ENCODE measurements at regions not wholly inside any gene's neighbourhood (a gene's known extent, or its start where the extent isn't known, plus 50 kb on each side); places are given as distances from the start of the nearest gene placed in this dataset.

- TF ChIP-seq CTCF (IDR thresholded peaks at IDR 0.05; ENCODE audit: poor library complexity): no peak
- Histone ChIP-seq H3K36me3 (replicated peaks; ENCODE audit: insufficient read depth, low read depth) (no peaks in the 10 kb centered on the region), H3K79me2 (no peaks in the 10 kb centered on the region), H2AFZ (no peak overlapping the region), H4K20me1 (ENCODE audit: insufficient read depth, poor library complexity, severe bottlenecking) (no peaks in the 10 kb centered on the region), H3K9me2 (replicated peaks; ENCODE audit: insufficient read depth) (no peaks in the 10 kb centered on the region), H3K4me2 (no peak overlapping the region), H3K9me3 (ENCODE audit: low read depth) (no peaks in the 10 kb centered on the region), H3K27me3 (no peaks in the 10 kb centered on the region), H3K27ac (no peak overlapping the region), H3K4me3 (no peak overlapping the region), H3K4me1 (ENCODE audit: insufficient read depth) (no peaks in the 10 kb centered on the region)
- 85% methylated on average over 3 of the region's 3 CpGs for WGBS (ENCODE audit: low lambda C conversion rate, missing lambda C conversion rate)
- no peak for DNase-seq (ENCODE audit: low spot score)
Measured at GRCh38 chr14:97331058-97331457, 533.9 kb downstream of the VRK1 start.

GRCh38 chr14:97331526-97331925 is 534.3 kb downstream of the VRK1 start:
- Histone ChIP-seq H3K4me2 (no peak overlapping the region), H4K20me1 (ENCODE audit: insufficient read depth, poor library complexity, severe bottlenecking) (no peaks in the 10 kb centered on the region), H3K4me3 (no peak overlapping the region), H3K9me2 (replicated peaks; ENCODE audit: insufficient read depth) (no peaks in the 10 kb centered on the region), H3K79me2 (no peaks in the 10 kb centered on the region), H2AFZ (no peak overlapping the region), H3K4me1 (ENCODE audit: insufficient read depth) (no peaks in the 10 kb centered on the region), H3K36me3 (replicated peaks; ENCODE audit: insufficient read depth, low read depth) (no peaks in the 10 kb centered on the region), H3K9me3 (ENCODE audit: low read depth) (no peaks in the 10 kb centered on the region), H3K27ac (no peak overlapping the region), H3K27me3 (no peaks in the 10 kb centered on the region)
- WGBS (ENCODE audit: low lambda C conversion rate, missing lambda C conversion rate): 47% methylated on average over 3 of the region's 3 CpGs
- DNase-seq (ENCODE audit: low spot score): no peak
- TF ChIP-seq CTCF (IDR thresholded peaks at IDR 0.05; ENCODE audit: poor library complexity) (no peak), EZH2phosphoT487 (IDR thresholded peaks at IDR 0.05; ENCODE audit: low read depth, severe bottlenecking, unreplicated experiment) (no peak), EZH2 (IDR thresholded peaks at IDR 0.05; ENCODE audit: borderline replicate concordance) (no peak)

- Histone ChIP-seq H3K9me2 (replicated peaks; ENCODE audit: insufficient read depth) (no peaks in the 10 kb centered on the region), H3K4me2 (no peak overlapping the region), H2AFZ (no peak overlapping the region), H3K4me1 (ENCODE audit: insufficient read depth) (no peaks in the 10 kb centered on the region), H4K20me1 (ENCODE audit: insufficient read depth, poor library complexity, severe bottlenecking) (no peaks in the 10 kb centered on the region), H3K9me3 (ENCODE audit: low read depth) (no peaks in the 10 kb centered on the region), H3K4me3 (no peak overlapping the region), H3K27ac (no peak overlapping the region), H3K27me3 (no peaks in the 10 kb centered on the region), H3K79me2 (no peaks in the 10 kb centered on the region), H3K36me3 (replicated peaks; ENCODE audit: insufficient read depth, low read depth) (no peaks in the 10 kb centered on the region)
- no peak for DNase-seq (ENCODE audit: low spot score)
- TF ChIP-seq CTCF (IDR thresholded peaks at IDR 0.05; ENCODE audit: poor library complexity) (no peak), EZH2phosphoT487 (IDR thresholded peaks at IDR 0.05; ENCODE audit: low read depth, severe bottlenecking, unreplicated experiment) (no peak), EZH2 (IDR thresholded peaks at IDR 0.05; ENCODE audit: borderline replicate concordance) (no peak)
- 93% methylated on average over 1 of the region's 1 CpG for WGBS (ENCODE audit: low lambda C conversion rate, missing lambda C conversion rate)
Measured at GRCh38 chr14:97336179-97336578, 539.0 kb downstream of the VRK1 start.

DNA sequence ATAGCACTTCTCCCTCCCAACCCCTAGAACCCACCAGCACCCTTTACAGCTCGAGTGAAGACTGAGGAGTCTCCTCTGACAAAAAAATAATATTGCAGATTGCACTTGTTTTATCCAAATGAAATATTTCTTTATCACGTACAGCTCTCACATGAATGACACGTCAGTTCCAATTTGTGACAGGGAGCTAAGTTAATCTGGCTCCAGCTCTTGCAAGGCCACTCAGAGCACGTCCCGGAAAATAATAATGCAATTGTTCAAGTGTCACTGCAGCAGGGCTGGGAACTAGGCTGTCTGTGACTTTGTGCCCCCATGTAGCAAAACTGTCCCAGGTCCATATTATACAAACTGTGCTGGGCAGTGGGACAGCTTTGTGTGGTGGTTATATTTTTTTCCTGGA is 539.6 kb downstream of the VRK1 start:
- Histone ChIP-seq H2AFZ (no peak overlapping the region), H3K4me3 (no peak overlapping the region), H3K27ac (no peak overlapping the region), H3K4me2 (no peak overlapping the region), H3K4me1 (ENCODE audit: insufficient read depth) (no peaks in the 10 kb centered on the region), H3K9me3 (ENCODE audit: low read depth) (no peaks in the 10 kb centered on the region), H4K20me1 (ENCODE audit: insufficient read depth, poor library complexity, severe bottlenecking) (no peaks in the 10 kb centered on the region), H3K36me3 (replicated peaks; ENCODE audit: insufficient read depth, low read depth) (no peaks in the 10 kb centered on the region), H3K79me2 (no peaks in the 10 kb centered on the region), H3K27me3 (no peaks in the 10 kb centered on the region), H3K9me2 (replicated peaks; ENCODE audit: insufficient read depth) (no peaks in the 10 kb centered on the region)
- DNase-seq (ENCODE audit: low spot score): no peak
- no peak for TF ChIP-seq CTCF (IDR thresholded peaks at IDR 0.05; ENCODE audit: poor library complexity)
- no peak for TF ChIP-seq EZH2 (IDR thresholded peaks at IDR 0.05; ENCODE audit: borderline replicate concordance)
- no peak for TF ChIP-seq EZH2phosphoT487 (IDR thresholded peaks at IDR 0.05; ENCODE audit: low read depth, severe bottlenecking, unreplicated experiment)
- 86% methylated on average over 5 of the region's 5 CpGs for WGBS (ENCODE audit: low lambda C conversion rate, missing lambda C conversion rate)
